ENCODE measurements at regions not wholly inside any gene's neighbourhood (a gene's known extent, or its start where the extent isn't known, plus 50 kb on each side); places are given as distances from the start of the nearest gene placed in this dataset.

GRCh38 chr17:6218333-6218732 lies 148.2 kb downstream of the WSCD1 start:
- H4K20me1 ChIP-seq (replicated peaks; ENCODE audit: control insufficient read depth, extremely low read depth, insufficient read depth, low read length): no peaks in the 10 kb centered on the region
- ChIA-PET CTCF (interaction anchor here (1.3 kb wide), 1 partner anchor 425 kb away, joined by 3 read pairs; no protein-coding TSS in a partner anchor), POLR2A (no interaction called here)
- H3K4me3 ChIP-seq (replicated peaks in 1 of 3; ENCODE audit: insufficient read depth in 1 of 3, low read depth in 1 of 3, low read length in 3 of 3): no peak overlapping the region
- no peak overlapping the region for H3K4me2 ChIP-seq (ENCODE audit: insufficient read depth, low read length)
- no peaks in the 10 kb centered on the region for H3K27me3 ChIP-seq (ENCODE audit: control insufficient read depth in 2 of 2, insufficient read depth in 2 of 2, low read length in 2 of 2)
- H3K4me1 ChIP-seq (ENCODE audit: control insufficient read depth, extremely low read depth, insufficient read depth, low read length): peaks cover 5% of the 10 kb centered on the region
- intact Hi-C loops (cut with micrococcal nuclease): no loop called here
- no peaks in the 10 kb centered on the region for H3K9me3 ChIP-seq (replicated peaks; ENCODE audit: control insufficient read depth, insufficient read depth, low read length)
- FAIRE-seq: no peak
- TF ChIP-seq EZH2 (IDR thresholded peaks at IDR 0.05; ENCODE audit: borderline replicate concordance, low read depth, low read length, severe bottlenecking): no peak
- no peak for TF ChIP-seq CTCF (IDR thresholded peaks at IDR 0.05; ENCODE audit: extremely low read depth in 1 of 2, insufficient read depth in 1 of 2, low read depth in 1 of 2, low read length in 2 of 2)
- TF ChIP-seq POLR2AphosphoS5 (IDR thresholded peaks at IDR 0.05; ENCODE audit: insufficient read depth, low read depth, low read length): no peak
- no peak for TF ChIP-seq GATA2 (IDR thresholded peaks at IDR 0.05; ENCODE audit: insufficient read depth, insufficient read length, low read depth, low read length)
- TF ChIP-seq JUN (IDR thresholded peaks at IDR 0.05; ENCODE audit: borderline replicate concordance, insufficient read depth, insufficient read length, low read depth): no peak
- TF ChIP-seq, protein P1, sequence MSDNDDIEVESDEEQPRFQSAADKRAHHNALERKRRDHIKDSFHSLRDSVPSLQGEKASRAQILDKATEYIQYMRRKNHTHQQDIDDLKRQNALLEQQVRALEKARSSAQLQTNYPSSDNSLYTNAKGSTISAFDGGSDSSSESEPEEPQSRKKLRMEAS (IDR thresholded peaks at IDR 0.05; ENCODE audit: insufficient read depth, insufficient read length): no peak
- no peak for TF ChIP-seq MYC (IDR thresholded peaks at IDR 0.05; ENCODE audit: low read depth, low read length)
- TF ChIP-seq POLR2A (IDR thresholded peaks at IDR 0.05; ENCODE audit: low read depth, low read length): no peak
- TF ChIP-seq FOS (IDR thresholded peaks at IDR 0.05; ENCODE audit: borderline replicate concordance, insufficient read depth, low read length): no peak
- no peaks in the 10 kb centered on the region for H3K9me1 ChIP-seq (replicated peaks; ENCODE audit: control insufficient read depth, extremely low read depth, insufficient read depth, low read length)
- DNase-seq (ENCODE audit: low read depth, low spot score): no peak
- H2AFZ ChIP-seq (ENCODE audit: low read depth, low read length): no peak overlapping the region
- H3K27ac ChIP-seq (ENCODE audit: insufficient read depth, low read depth, low read length): no peak overlapping the region
- H3K36me3 ChIP-seq (ENCODE audit: control insufficient read depth in 2 of 2, extremely low read depth in 1 of 2, insufficient read depth in 2 of 2, low read length in 2 of 2): no peaks in the 10 kb centered on the region
- H3K79me2 ChIP-seq (ENCODE audit: control insufficient read depth, insufficient read depth, low read length): no peaks in the 10 kb centered on the region
- no TSS peak for BruUV-seq (replicated peaks)
- no peak overlapping the region for H3K9ac ChIP-seq (replicated peaks; ENCODE audit: extremely low read depth, insufficient read depth, low read length)
- dilution Hi-C loops (cut with MboI; ENCODE audit: extremely low pct_ligation_motif_present, low sequenced_read_pairs): no loop called here
